Endothelial cell of umbilical vein (primary cell): ENCODE measurements at regions not wholly inside any gene's neighbourhood (a gene's known extent, or its start where the extent isn't known, plus 50 kb on each side); places are given as distances from the start of the nearest gene placed in this dataset.

Experiments used
- BruUV-seq: library from RNA; stranded (reverse); fragments of 400-500 nt; replicated peaks from 2 replicates; lab custom pipeline; 2021; lab: Mats Ljungman, UMichigan
- CTCF ChIA-PET: fragments of 300-600, 350-600 bp; sonication (Branson Sonifier 250); formaldehyde crosslinking; loops from one replicate; lab custom pipeline; 2021; ENCODE audit warnings: antibody characterized with exemption, inconsistent platforms; lab: Charles Lee
- POLR2A ChIA-PET: fragments of 300-600, 350-600 bp; sonication (Branson Sonifier 250); formaldehyde crosslinking; loops from one replicate; lab custom pipeline; 2021; ENCODE audit warnings: antibody characterized with exemption, inconsistent platforms; lab: Charles Lee
- DNase-seq: peaks from one replicate; pipeline ENCODE4 v3.0.0-alpha.2; 2011; ENCODE audit warnings: low read depth, low spot score
- FAIRE-seq: peaks from 2 replicates; lab custom pipeline; 2011; peaks lifted over from hg19 to GRCh38; lab: Jason Lieb, UNC
- H2AFZ ChIP-seq: 2 replicates; pipeline ENCODE4 v1.6.0; 2012; ENCODE audit warnings: low read depth, low read length, control low read depth, inconsistent platforms
- H3K27ac ChIP-seq: 2 replicates; pipeline ENCODE4 v1.5.1; 2011; ENCODE audit warnings: low read depth, mild to moderate bottlenecking, control low read depth, low read length, moderate library complexity; ENCODE audit not compliant: insufficient read depth
- H3K27me3 ChIP-seq, 2 experiments: 2 replicates each; pipeline versions ENCODE4 v1.6.0 to v1.6.1; 2011; ENCODE audit warnings: low read length in 2 of 2, mixed read lengths in 1 of 2; ENCODE audit not compliant: control insufficient read depth in 2 of 2, insufficient read depth in 2 of 2
- H3K36me3 ChIP-seq, 2 experiments: 2 replicates in 1 of 2; 3 replicates in 1 of 2; pipeline ENCODE4 v1.5.1; 2011; ENCODE audit warnings: low read length in 2 of 2, mild to moderate bottlenecking in 1 of 2, moderate library complexity in 1 of 2; ENCODE audit not compliant: control insufficient read depth in 2 of 2, insufficient read depth in 2 of 2; ENCODE audit errors: extremely low read depth in 1 of 2
- H3K4me1 ChIP-seq: 3 replicates; pipeline ENCODE4 v1.5.1; 2011; ENCODE audit warnings: mild to moderate bottlenecking, low read length; ENCODE audit not compliant: control insufficient read depth, insufficient read depth; ENCODE audit errors: extremely low read depth
- H3K4me2 ChIP-seq: 2 replicates; pipeline ENCODE4 v1.6.1; 2011; ENCODE audit warnings: low read length, control low read depth, mixed read lengths; ENCODE audit not compliant: insufficient read depth
- H3K4me3 ChIP-seq, 3 experiments: fragments of 200-600 bp in 1 of 3; sonication (generic), shearing (Covaris generic) in 1 of 3; replicated peaks in 1 of 3; 2 replicates each; pipeline ENCODE4 v1.5.1; 2011 to 2016; ENCODE audit warnings: control low read depth in 3 of 3, low read length in 3 of 3, mild to moderate bottlenecking in 2 of 3, inconsistent platforms in 1 of 3, low read depth in 1 of 3, moderate library complexity in 1 of 3; ENCODE audit not compliant: insufficient read depth in 1 of 3
- H3K79me2 ChIP-seq: 2 replicates; pipeline ENCODE4 v1.6.0; 2012; ENCODE audit warnings: low read length, inconsistent platforms; ENCODE audit not compliant: control insufficient read depth, insufficient read depth
- H3K9ac ChIP-seq: replicated peaks from 2 replicates; pipeline ENCODE3; 2011; ENCODE audit warnings: low read length, control low read depth; ENCODE audit not compliant: insufficient read depth; ENCODE audit errors: extremely low read depth
- H3K9me1 ChIP-seq: replicated peaks from 3 replicates; pipeline ENCODE4 v1.6.0; 2011; ENCODE audit warnings: mild to moderate bottlenecking, low read length; ENCODE audit not compliant: control insufficient read depth, insufficient read depth; ENCODE audit errors: extremely low read depth
- H3K9me3 ChIP-seq: replicated peaks from 2 replicates; pipeline ENCODE4 v1.5.1; 2012; ENCODE audit warnings: low read length, inconsistent platforms; ENCODE audit not compliant: control insufficient read depth, insufficient read depth
- H4K20me1 ChIP-seq: replicated peaks from 2 replicates; pipeline ENCODE3; 2011; ENCODE audit warnings: mild to moderate bottlenecking, low read length; ENCODE audit not compliant: control insufficient read depth, insufficient read depth; ENCODE audit errors: extremely low read depth
- EZH2 ChIP-seq: IDR thresholded peaks from 2 replicates; pipeline ENCODE4 v1.6.1; 2012; ENCODE audit warnings: borderline replicate concordance, low read depth, mild to moderate bottlenecking, moderate library complexity, low read length, inconsistent platforms; ENCODE audit not compliant: severe bottlenecking
- FOS ChIP-seq: IDR thresholded peaks from 2 replicates; pipeline ENCODE4 v1.6.1; 2011; ENCODE audit warnings: mild to moderate bottlenecking, low read length, moderate library complexity, borderline replicate concordance; ENCODE audit not compliant: insufficient read depth
- GATA2 ChIP-seq: IDR thresholded peaks from 2 replicates; pipeline ENCODE4 v1.7.0; 2011; ENCODE audit warnings: low read depth, mild to moderate bottlenecking, moderate library complexity, mixed read lengths, low read length; ENCODE audit not compliant: insufficient read length, insufficient read depth
- JUN ChIP-seq: IDR thresholded peaks from 2 replicates; pipeline ENCODE4 v1.6.1; 2011; ENCODE audit warnings: borderline replicate concordance, low read depth; ENCODE audit not compliant: insufficient read length, insufficient read depth
- MYC ChIP-seq: IDR thresholded peaks from one replicate; pipeline ENCODE4 v1.6.1; 2011; ENCODE audit warnings: mild to moderate bottlenecking, low read depth, low read length
- POLR2A ChIP-seq: IDR thresholded peaks from 2 replicates; pipeline ENCODE4 v1.6.1; 2012; ENCODE audit warnings: low read depth, mild to moderate bottlenecking, control low read depth, low read length
- POLR2AphosphoS5 ChIP-seq: IDR thresholded peaks from 2 replicates; pipeline ENCODE4 v1.6.1; 2012; ENCODE audit warnings: low read depth, mild to moderate bottlenecking, control low read depth, low read length, moderate library complexity; ENCODE audit not compliant: insufficient read depth
- dilution Hi-C: fragments of 300-500 bp; cut with MboI; formaldehyde crosslinking; loops from one replicate; pipeline ENCODE4 v1.15.0; 2019; ENCODE audit warnings: low sequenced_read_pairs; ENCODE audit not compliant: extremely low pct_ligation_motif_present
- intact Hi-C: fragments of 100-400 bp; cut with micrococcal nuclease; formaldehyde crosslinking; loops from one replicate; pipeline ENCODE4 v1.10.0; 2022
- TF ChIP-seq, protein P1 (sequence below): IDR thresholded peaks from 2 replicates; pipeline ENCODE4 v1.6.1; 2011; ENCODE audit not compliant: insufficient read depth, insufficient read length
- TF ChIP-seq, protein P2 (sequence below), 2 donors: IDR thresholded peaks; 1 replicate in 1 of 2; 2 replicates in 1 of 2; pipeline ENCODE4 v1.5.1; 2011; ENCODE audit warnings: low read length in 2 of 2, mild to moderate bottlenecking in 2 of 2, moderate library complexity in 2 of 2, control low read depth in 1 of 2, inconsistent platforms in 1 of 2, low read depth in 1 of 2; ENCODE audit not compliant: insufficient read depth in 1 of 2; ENCODE audit errors: extremely low read depth in 1 of 2

DNA sequence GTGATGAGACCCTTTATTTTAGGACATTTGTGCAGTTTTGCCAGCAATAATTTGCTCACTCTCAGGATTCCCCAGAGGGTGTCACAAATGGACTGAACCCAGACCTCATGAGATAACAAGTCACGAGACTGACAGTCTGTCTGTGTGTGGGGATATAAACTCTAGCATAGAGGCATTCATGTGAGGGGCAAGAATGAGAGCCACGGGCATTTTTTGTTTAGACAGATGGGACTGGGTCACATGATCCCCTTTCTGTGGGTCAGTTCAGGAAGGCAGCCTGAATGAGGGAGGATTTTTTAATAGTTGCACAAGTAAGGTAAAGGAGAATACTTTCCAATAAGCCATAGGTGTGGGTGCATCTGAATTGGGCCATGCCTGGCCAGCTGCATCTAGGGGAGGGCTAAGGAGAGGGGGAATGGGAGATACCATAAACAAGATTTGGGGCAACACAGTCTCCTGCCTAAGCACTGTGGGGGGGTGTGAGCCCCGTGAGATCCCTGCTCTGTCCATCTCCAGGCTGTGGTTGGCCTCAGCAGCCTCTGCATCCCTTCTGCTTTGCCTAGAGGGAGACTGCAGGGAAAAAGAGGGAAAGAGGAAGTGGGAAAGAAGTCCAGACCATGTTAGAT, 66.6 kb downstream of the NAV1 start:
- no peak overlapping the region for H2AFZ ChIP-seq
- BruUV-seq, result no TSS peak
- H4K20me1 ChIP-seq, result peaks cover 13% of the 10 kb centered on the region
- H3K9me3 ChIP-seq, result no peaks in the 10 kb centered on the region
- DNase-seq (no peak), FAIRE-seq (no peak)
- dilution Hi-C loops (no loop called here), intact Hi-C loops (no loop called here)
- no peak overlapping the region for H3K4me2 ChIP-seq
- no peak overlapping the region for H3K9ac ChIP-seq
- TF ChIP-seq EZH2, result no peak
- no peak for TF ChIP-seq POLR2A
- no peak for TF ChIP-seq MYC
- no peak overlapping the region for H3K4me3 ChIP-seq
- POLR2A ChIA-PET, result no interaction called here
- H3K9me1 ChIP-seq, result no peaks in the 10 kb centered on the region
- H3K36me3 ChIP-seq, result no peaks in the 10 kb centered on the region
- H3K79me2 ChIP-seq, result peaks cover 59% of the 10 kb centered on the region
- H3K4me1 ChIP-seq, result peaks cover 46% of the 10 kb centered on the region
- CTCF ChIA-PET, result no interaction called here
- H3K27me3 ChIP-seq, result no peaks in the 10 kb centered on the region
- H3K27ac ChIP-seq, result no peak overlapping the region

DNA sequence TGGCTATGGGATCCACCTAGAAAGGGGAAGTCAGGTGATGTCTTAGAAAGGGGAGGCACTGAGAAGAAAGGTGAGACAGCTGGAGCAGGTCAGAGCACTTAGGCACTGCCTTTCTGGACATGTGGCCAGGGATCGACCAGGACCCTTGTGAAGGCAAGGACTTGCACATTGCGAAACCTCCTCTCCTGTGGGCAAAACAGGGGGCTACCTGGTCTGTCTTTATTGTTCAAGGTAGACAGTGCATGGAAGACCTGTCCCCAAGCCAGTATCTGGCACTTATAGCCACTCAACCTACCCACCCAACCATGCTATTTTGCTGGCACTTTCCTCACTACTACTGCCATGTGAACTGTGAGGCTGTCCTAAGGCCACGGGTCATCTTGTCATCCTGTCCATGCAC, 67.2 kb downstream of the NAV1 start:
- ChIA-PET POLR2A (no interaction called here), CTCF (no interaction called here)
- Histone ChIP-seq H3K4me1 (peaks cover 50% of the 10 kb centered on the region), H3K79me2 (peaks cover 59% of the 10 kb centered on the region), H2AFZ (no peak overlapping the region), H4K20me1 (peaks cover 13% of the 10 kb centered on the region), H3K4me2 (no peak overlapping the region), H3K27ac (no peak overlapping the region), H3K36me3 (no peaks in the 10 kb centered on the region), H3K4me3 (no peak overlapping the region), H3K9ac (no peak overlapping the region), H3K9me1 (no peaks in the 10 kb centered on the region), H3K9me3 (no peaks in the 10 kb centered on the region), H3K27me3 (no peaks in the 10 kb centered on the region)
- dilution Hi-C loops, result no loop called here
- BruUV-seq, result no TSS peak
- intact Hi-C loops, result no loop called here
- DNase-seq, result no peak
- no peak for FAIRE-seq
- TF ChIP-seq, protein P1, sequence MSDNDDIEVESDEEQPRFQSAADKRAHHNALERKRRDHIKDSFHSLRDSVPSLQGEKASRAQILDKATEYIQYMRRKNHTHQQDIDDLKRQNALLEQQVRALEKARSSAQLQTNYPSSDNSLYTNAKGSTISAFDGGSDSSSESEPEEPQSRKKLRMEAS, result no peak
- no peak for TF ChIP-seq POLR2AphosphoS5
- no peak for TF ChIP-seq JUN
- TF ChIP-seq FOS, result no peak
- no peak for TF ChIP-seq MYC
- no peak for TF ChIP-seq EZH2
- TF ChIP-seq, protein P2, sequence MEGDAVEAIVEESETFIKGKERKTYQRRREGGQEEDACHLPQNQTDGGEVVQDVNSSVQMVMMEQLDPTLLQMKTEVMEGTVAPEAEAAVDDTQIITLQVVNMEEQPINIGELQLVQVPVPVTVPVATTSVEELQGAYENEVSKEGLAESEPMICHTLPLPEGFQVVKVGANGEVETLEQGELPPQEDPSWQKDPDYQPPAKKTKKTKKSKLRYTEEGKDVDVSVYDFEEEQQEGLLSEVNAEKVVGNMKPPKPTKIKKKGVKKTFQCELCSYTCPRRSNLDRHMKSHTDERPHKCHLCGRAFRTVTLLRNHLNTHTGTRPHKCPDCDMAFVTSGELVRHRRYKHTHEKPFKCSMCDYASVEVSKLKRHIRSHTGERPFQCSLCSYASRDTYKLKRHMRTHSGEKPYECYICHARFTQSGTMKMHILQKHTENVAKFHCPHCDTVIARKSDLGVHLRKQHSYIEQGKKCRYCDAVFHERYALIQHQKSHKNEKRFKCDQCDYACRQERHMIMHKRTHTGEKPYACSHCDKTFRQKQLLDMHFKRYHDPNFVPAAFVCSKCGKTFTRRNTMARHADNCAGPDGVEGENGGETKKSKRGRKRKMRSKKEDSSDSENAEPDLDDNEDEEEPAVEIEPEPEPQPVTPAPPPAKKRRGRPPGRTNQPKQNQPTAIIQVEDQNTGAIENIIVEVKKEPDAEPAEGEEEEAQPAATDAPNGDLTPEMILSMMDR (IDR thresholded peaks at IDR 0.05; ENCODE audit: extremely low read depth in 1 of 2, insufficient read depth in 1 of 2, low read depth in 1 of 2, low read length in 2 of 2), result no peak
- no peak for TF ChIP-seq POLR2A
- TF ChIP-seq GATA2, result no peak
